ENCODE measurements at regions not wholly inside any gene's neighbourhood (a gene's known extent, or its start where the extent isn't known, plus 50 kb on each side); places are given as distances from the start of the nearest gene placed in this dataset.

GRCh38 chr12:85422762-85423161, 142.7 kb downstream of the ALX1 start:
- TF ChIP-seq CTCF (conservative IDR thresholded peaks at IDR 0.05) (no peak), EZH2 (IDR thresholded peaks at IDR 0.05; ENCODE audit: low read depth) (no peak)

Data from PC-9 (cell line).